T-helper 17 cell (primary cell): ENCODE measurements at regions not wholly inside any gene's neighbourhood (a gene's known extent, or its start where the extent isn't known, plus 50 kb on each side); places are given as distances from the start of the nearest gene placed in this dataset.
"Not testable (repeated sequence)": the region's sequence is repeated elsewhere in the genome, so short reads cannot be mapped to it uniquely, and the experiment has no call there.

Experiments used
- ATAC-seq: fragments of 150-1000 bp; cut with Tn5 transposase; 2 replicates; pipeline ENCODE4 v1.10.0; 2021; ENCODE audit warnings: mild to moderate bottlenecking, moderate library complexity
- DNase-seq, 3 donors: peaks; one replicate each; pipeline versions ENCODE4 v3.0.0 to v3.0.0-alpha.2; 2020 to 2021
- H3K9me3 ChIP-seq: one replicate; pipeline ENCODE4 v1.7.0; 2013; ENCODE audit warnings: low read length, mild to moderate bottlenecking; ENCODE audit not compliant: control insufficient read depth, poor library complexity, severe bottlenecking
- H3K27ac Mint-ChIP-seq: one replicate; pipeline ENCODE4 v1.8.0; 2022; ENCODE audit warnings: mild to moderate bottlenecking, moderate library complexity, mixed read lengths
- H3K27me3 Mint-ChIP-seq: one replicate; pipeline ENCODE4 v1.8.0; 2022; ENCODE audit warnings: mixed read lengths
- H3K36me3 Mint-ChIP-seq: one replicate; pipeline ENCODE4 v1.8.0; 2022; ENCODE audit warnings: low read depth, mixed read lengths
- H3K4me1 Mint-ChIP-seq: one replicate; pipeline ENCODE4 v1.8.0; 2022; ENCODE audit warnings: mild to moderate bottlenecking, mixed read lengths
- H3K4me3 Mint-ChIP-seq: one replicate; pipeline ENCODE4 v1.8.0; 2022; ENCODE audit warnings: mild to moderate bottlenecking, moderate library complexity, mixed read lengths

DNA sequence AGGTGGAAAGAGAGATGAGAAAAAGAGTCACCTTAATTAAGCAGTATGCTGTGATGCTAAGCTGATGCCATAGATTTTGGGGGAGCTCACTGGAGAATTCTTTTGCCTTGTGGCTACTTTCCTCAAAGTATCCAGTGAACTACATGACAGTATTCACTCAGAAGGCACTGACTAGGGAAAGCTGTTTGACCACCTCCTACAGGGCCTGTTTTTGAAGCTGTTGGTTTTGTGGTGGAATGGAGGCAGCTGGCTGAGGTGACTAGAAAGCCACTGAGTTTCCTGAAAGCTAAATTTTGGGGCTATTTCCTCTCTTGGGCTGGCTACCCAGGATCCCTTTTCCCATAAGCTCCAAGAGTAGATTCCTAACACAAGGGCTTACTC, 124.8 kb upstream of the EOLA2 start:
- no peak overlapping the region for H3K27ac Mint-ChIP-seq
- DNase-seq (no peak), ATAC-seq (no peak)
- H3K9me3 ChIP-seq, result no peaks in the 10 kb centered on the region
- H3K4me1 Mint-ChIP-seq, result no peaks in the 10 kb centered on the region
- no peaks in the 10 kb centered on the region for H3K36me3 Mint-ChIP-seq
- no peak overlapping the region for H3K4me3 Mint-ChIP-seq
- H3K27me3 Mint-ChIP-seq, result no peaks in the 10 kb centered on the region

DNA sequence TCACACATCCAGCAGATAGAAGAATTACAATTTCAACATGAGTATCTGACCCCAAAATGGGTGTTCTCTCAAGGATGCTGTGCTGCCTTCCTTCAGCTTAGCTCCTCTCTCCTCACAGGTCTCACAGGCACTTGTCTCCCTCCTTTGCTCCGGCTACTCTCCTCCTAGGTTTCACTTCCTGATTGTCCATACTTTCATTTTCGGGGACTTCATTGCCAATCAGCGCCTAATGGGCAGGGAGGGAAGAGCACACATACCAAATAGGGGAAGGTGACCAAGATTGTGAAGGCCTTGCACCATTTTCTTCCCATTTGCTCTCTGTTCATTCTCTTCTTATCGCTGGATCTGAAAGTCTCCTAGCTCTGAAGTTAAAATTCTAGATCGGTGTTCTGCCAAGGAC, 125.4 kb upstream of the EOLA2 start:
- Mint-ChIP-seq H3K36me3 (no peaks in the 10 kb centered on the region), H3K4me1 (no peaks in the 10 kb centered on the region), H3K27ac (no peak overlapping the region), H3K27me3 (no peaks in the 10 kb centered on the region), H3K4me3 (no peak overlapping the region)
- no peaks in the 10 kb centered on the region for H3K9me3 ChIP-seq
- ATAC-seq (no peak), DNase-seq (no peak)

DNA sequence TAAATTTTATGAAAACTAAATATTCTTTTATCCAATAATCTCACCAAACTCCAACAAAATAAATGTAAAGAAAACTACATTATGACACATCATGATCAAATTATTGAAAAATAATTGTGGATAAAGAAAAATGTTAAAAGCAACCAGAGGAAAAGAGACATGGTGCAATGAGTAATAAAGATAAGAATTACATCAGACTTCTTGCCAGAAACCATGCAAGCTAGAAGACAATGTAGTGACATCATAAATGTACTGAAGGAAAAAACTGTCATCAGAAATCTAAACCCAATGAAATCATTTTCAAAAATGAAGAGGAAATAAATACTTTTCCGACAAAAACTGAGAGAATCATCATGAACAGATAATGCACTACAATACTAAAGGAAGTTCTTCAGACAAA, 135.9 kb upstream of the EOLA2 start:
- peaks cover 14% of the 10 kb centered on the region for H3K27me3 Mint-ChIP-seq
- H3K4me1 Mint-ChIP-seq, result no peaks in the 10 kb centered on the region
- no peak for DNase-seq
- H3K27ac Mint-ChIP-seq, result no peak overlapping the region
- H3K9me3 ChIP-seq, result no peaks in the 10 kb centered on the region
- no peak overlapping the region for H3K4me3 Mint-ChIP-seq
- ATAC-seq, result no peak
- peaks cover 3% of the 10 kb centered on the region for H3K36me3 Mint-ChIP-seq

DNA sequence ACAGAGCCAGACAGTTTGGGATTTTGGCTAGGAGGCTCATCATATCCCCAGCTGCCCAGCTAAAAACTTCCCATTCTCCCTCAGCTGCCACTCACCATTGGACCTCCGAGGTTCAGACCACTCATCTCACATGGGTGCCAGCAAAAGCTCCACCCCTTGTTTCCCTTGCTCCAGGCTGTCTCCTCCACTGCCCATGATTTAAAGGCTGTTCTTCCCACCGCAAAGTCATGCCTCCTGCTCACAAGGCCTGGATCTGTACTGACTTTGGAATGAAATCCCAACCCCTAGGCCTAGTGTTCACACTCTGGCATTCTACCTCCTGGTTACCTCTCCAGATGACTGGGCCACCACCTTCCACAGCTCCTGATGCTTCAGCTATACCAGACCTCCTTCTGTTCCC, 142.2 kb upstream of the EOLA2 start:
- Mint-ChIP-seq H3K4me3 (no peak overlapping the region), H3K27me3 (peaks cover 6% of the 10 kb centered on the region), H3K27ac (no peak overlapping the region), H3K4me1 (no peaks in the 10 kb centered on the region), H3K36me3 (peaks cover 4% of the 10 kb centered on the region)
- no peaks in the 10 kb centered on the region for H3K9me3 ChIP-seq
- no peak for ATAC-seq
- DNase-seq, result no peak

DNA sequence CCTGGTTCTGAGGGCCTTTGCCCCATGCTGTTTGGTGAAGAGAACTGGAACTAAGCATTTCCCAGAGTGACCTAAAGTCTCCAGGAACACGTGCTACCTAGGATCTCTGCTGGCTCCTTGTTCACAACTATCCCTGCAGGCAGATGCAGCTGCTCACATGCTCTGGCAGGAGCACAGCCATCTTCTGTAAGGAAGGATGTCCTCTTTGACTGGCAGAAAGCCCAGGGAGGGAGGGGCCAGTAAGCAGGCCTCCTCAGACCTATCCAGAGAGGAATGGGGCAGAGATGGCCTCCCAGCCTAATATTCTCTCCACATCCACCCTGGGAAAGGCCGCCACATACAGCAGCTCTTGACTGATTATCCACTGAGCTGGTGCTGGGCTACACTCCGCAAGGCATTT, 142.8 kb upstream of the EOLA2 start:
- peaks cover 6% of the 10 kb centered on the region for H3K27me3 Mint-ChIP-seq
- no peak for DNase-seq
- H3K27ac Mint-ChIP-seq, result no peak overlapping the region
- no peak overlapping the region for H3K4me3 Mint-ChIP-seq
- H3K36me3 Mint-ChIP-seq, result peaks cover 4% of the 10 kb centered on the region
- no peaks in the 10 kb centered on the region for H3K4me1 Mint-ChIP-seq
- no peak for ATAC-seq
- H3K9me3 ChIP-seq, result no peaks in the 10 kb centered on the region

DNA sequence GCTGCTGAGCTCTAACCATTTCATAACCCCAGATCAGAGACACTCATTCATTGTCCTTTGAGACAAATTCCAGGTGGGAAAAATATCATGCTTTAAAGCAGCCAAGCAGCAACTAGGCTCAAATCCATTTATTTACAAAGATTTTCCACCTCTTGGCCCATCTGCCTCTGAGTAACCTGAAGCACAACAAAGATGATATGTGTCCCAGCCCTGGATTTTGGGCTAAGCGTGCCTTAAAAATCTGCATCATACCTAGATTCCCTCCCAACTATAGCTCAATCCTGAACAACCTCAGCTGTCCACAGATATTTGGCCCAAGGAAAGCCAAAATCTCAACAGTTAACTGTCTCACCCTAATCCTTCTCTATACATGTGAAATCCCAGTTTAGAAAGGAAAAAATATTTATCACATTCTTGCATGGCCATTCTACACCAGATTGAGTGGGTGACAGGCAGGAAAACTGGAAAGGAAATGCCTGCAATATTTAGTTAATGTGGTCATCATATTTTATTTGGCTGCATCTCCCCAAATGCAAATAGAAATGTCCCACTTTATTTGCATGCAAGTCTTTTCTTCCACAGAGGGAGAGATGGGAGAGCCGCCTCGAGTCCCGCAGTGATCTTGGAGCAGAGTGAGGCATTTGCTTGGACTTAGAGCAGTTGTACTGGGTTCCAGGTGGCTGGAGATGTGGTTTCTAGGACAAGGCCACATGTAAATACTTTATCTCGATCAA, 146.4 kb upstream of the EOLA2 start:
- Mint-ChIP-seq H3K4me1 (no peaks in the 10 kb centered on the region), H3K27ac (no peak overlapping the region), H3K4me3 (no peak overlapping the region), H3K27me3 (peaks cover 6% of the 10 kb centered on the region), H3K36me3 (peaks cover 4% of the 10 kb centered on the region)
- ATAC-seq (no peak), DNase-seq (no peak)
- H3K9me3 ChIP-seq, result no peaks in the 10 kb centered on the region

DNA sequence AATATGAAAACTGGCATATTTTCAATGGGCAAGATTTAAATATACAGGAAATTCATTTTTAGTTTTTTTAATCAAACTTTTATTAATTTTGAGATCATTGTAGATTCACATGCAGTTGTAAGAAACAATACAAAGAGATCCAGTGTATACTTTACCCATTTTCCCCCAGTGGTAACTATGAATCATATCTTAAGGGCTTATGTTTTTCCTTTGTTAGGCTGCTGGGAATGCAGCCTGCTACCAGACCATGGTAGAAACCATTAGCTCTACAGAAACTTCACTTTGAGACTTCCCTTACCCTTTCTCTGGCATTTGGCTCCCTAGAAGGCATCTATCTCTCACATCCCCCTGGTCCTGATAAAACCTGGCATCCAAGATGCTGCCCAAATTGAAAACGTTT, 147.6 kb upstream of the EOLA2 start:
- H3K9me3 ChIP-seq, result no peaks in the 10 kb centered on the region
- H3K36me3 Mint-ChIP-seq, result no peaks in the 10 kb centered on the region
- DNase-seq, result no peak
- no peak for ATAC-seq
- H3K27ac Mint-ChIP-seq, result no peak overlapping the region
- H3K4me3 Mint-ChIP-seq, result no peak overlapping the region
- no peaks in the 10 kb centered on the region for H3K4me1 Mint-ChIP-seq
- H3K27me3 Mint-ChIP-seq, result peaks cover 2% of the 10 kb centered on the region

DNA sequence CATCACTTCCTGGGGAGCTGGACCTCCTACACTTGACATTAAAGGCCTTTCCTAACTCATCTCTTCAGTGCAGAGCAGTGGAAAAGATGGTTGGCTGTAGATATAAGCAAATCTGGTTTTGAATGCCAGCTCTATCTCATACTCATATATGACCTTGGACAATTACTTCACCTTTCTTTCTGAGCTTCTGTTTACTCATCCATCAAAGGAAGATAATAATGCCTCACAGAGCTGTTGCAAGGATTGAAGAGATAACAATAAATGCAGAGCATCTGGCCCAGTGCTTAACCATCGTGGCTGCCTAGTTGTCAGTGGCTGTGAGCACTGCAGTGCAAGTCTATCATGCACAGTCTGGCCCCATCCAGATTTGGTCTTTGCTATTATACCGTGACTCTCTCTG, 148.1 kb upstream of the EOLA2 start:
- Mint-ChIP-seq H3K27me3 (no peaks in the 10 kb centered on the region), H3K4me3 (no peak overlapping the region), H3K27ac (no peak overlapping the region), H3K36me3 (no peaks in the 10 kb centered on the region), H3K4me1 (no peaks in the 10 kb centered on the region)
- ATAC-seq, result no peak
- H3K9me3 ChIP-seq, result no peaks in the 10 kb centered on the region
- DNase-seq, result no peak

DNA sequence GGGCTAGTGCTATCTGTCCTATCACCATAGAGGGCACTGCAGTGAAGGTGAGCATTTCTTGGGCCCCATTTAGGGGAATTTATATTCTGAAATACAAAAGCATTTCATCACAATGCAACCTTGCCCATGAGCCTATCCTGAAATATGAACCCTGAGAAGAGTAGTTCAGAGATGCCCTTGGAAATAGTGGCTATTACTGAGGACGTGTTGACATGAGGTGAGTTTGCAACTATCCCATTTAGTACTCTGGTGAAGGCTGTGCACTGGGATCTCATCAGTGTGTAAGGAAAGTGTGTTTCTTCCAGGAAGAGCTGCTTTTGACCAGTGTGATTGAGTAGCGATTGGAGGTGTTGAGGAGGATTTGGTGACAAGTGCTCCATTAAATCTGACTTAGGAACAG, 149.3 kb upstream of the EOLA2 start:
- ATAC-seq (no peak), DNase-seq (no peak)
- H3K27me3 Mint-ChIP-seq, result no peaks in the 10 kb centered on the region
- H3K27ac Mint-ChIP-seq, result no peak overlapping the region
- H3K4me3 Mint-ChIP-seq, result no peak overlapping the region
- H3K4me1 Mint-ChIP-seq, result no peaks in the 10 kb centered on the region
- H3K36me3 Mint-ChIP-seq, result no peaks in the 10 kb centered on the region
- no peaks in the 10 kb centered on the region for H3K9me3 ChIP-seq

DNA sequence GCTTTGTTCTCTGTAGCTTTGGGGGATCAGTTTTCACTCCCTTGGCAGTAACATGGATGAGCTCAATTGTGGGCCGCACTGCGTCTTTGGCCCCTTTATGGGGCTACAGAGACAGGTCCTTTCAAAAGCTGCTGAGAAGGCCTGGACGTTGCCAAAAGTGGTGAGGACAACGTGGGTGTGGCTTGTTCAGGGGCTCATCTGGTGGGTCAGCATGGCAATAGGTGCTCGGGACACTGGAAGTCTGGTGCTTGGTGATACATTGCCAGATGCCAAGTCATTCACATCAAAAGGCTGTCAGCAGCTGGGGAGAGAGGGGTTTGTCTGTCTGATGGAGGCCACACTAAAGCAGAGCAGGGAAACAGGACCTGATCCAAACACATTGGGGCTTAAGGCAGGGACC, 149.8 kb upstream of the EOLA2 start:
- no peaks in the 10 kb centered on the region for H3K9me3 ChIP-seq
- DNase-seq (no peak), ATAC-seq (no peak)
- no peaks in the 10 kb centered on the region for H3K27me3 Mint-ChIP-seq
- no peaks in the 10 kb centered on the region for H3K36me3 Mint-ChIP-seq
- H3K4me1 Mint-ChIP-seq, result no peaks in the 10 kb centered on the region
- no peak overlapping the region for H3K4me3 Mint-ChIP-seq
- H3K27ac Mint-ChIP-seq, result no peak overlapping the region

DNA sequence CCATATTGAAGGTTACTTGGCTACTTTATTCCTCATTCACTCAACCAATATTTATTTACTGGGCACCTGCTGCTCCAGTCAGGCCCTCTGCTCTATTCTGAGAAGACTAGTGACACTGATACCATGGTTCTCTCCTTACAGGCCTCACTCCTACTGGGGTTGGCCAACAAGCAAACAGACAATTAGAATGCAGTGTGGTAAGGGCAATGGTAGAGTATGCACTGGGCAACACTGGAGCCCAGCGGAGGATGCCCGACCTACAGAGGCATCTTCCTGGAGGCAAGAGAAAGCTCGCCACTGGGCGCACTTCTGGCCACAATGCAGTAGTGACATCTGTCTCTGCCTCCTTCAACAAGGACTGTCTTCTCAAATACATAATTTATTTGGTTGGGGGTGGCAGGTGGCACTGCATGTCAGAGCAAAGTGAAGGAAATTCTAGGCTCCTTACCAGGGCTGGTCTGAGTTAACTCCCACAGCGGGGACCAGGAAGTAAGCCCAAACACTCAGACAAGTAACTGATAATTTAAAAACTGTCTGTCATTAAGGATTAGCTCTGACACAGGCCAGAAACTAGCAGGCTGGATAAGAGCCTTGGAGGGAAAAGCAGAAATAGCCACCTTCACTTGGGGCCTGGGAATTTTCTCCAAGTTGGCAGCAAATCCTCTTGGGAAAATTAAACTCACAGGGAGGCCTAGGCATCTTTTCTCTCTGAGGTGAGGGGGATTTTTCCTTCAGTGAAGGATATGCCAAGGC, 150.7 kb upstream of the EOLA2 start:
- ATAC-seq (no peak), DNase-seq (no peak)
- Mint-ChIP-seq H3K27ac (no peak overlapping the region), H3K36me3 (no peaks in the 10 kb centered on the region), H3K4me3 (no peak overlapping the region), H3K4me1 (no peaks in the 10 kb centered on the region), H3K27me3 (no peaks in the 10 kb centered on the region)
- no peaks in the 10 kb centered on the region for H3K9me3 ChIP-seq

DNA sequence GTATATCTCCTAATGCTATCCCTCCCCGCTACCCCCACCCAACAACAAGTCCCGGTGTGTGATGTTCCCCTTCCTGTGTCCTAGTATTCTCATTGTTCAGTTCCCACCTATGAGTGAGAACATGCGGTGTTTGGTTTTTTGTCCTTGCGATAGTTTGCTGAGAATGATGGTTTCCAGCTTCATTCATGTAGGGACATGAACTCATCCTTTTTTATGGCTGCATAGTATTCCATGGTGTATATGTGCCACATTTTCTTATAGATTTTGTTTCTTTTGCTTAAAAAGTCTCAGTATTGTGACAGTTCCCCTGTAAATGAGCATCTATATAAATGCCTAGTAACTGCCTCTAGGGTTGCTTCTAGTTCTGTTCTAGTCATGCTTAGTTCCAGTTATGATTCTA, 153.0 kb upstream of the EOLA2 start:
- H3K4me1 Mint-ChIP-seq, DNase-seq, H3K27me3 Mint-ChIP-seq, H3K4me3 Mint-ChIP-seq, H3K9me3 ChIP-seq, H3K27ac Mint-ChIP-seq, H3K36me3 Mint-ChIP-seq, ATAC-seq: not testable (repeated sequence)

DNA sequence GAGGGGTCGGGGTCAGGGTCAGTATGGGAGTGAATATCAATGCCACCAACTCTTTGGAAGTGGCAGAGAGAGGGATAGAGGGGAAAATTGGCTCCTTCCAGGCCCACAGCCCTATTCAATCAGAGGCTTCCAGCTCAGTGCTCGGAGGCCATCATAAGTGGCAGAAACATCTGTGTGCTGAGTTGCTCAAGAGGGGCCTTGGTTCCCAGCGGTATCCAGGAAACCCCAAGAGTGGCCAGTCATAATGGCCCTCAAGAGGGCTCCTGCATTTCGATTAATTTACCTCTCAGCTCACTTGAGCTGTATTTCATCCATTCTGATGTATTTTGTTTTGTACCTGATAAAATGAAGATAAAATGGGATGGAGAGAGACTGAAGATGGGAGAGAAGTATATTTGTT, 154.3 kb upstream of the EOLA2 start:
- no peak for DNase-seq
- ATAC-seq, result no peak
- no peak overlapping the region for H3K4me3 Mint-ChIP-seq
- no peak overlapping the region for H3K27ac Mint-ChIP-seq
- H3K9me3 ChIP-seq, result no peaks in the 10 kb centered on the region
- H3K27me3 Mint-ChIP-seq, result no peaks in the 10 kb centered on the region
- H3K36me3 Mint-ChIP-seq, result no peaks in the 10 kb centered on the region
- H3K4me1 Mint-ChIP-seq, result no peaks in the 10 kb centered on the region

DNA sequence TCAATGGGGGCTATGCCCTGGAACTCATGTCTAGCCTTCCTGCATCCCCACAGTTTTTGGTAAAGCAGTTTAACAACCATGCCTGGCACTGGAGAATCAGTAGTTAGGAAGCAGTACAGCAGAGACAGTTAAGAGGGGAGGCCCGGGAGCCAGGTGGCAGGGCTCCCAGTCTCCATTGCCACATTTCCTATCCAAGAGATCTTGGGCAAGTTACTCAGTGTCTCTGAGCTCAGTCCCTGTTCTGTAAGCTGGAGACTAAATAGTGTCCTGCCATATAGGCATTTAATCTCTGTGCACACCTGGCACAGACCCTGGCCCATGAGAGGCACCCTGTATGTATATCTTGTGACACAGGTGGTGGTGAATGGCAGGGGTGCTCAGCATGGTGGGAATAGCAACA, 156.1 kb upstream of the EOLA2 start:
- no peak for DNase-seq
- Mint-ChIP-seq H3K27ac (no peak overlapping the region), H3K4me3 (no peak overlapping the region)

More for the DNA sequence above, 156.1 kb upstream of the EOLA2 start:
- Mint-ChIP-seq H3K36me3 (no peaks in the 10 kb centered on the region), H3K27me3 (no peaks in the 10 kb centered on the region), H3K4me1 (no peaks in the 10 kb centered on the region)
- no peak for ATAC-seq
- H3K9me3 ChIP-seq, result no peaks in the 10 kb centered on the region
